ENCODE measurements at regions not wholly inside any gene's neighbourhood (a gene's known extent, or its start where the extent isn't known, plus 50 kb on each side); places are given as distances from the start of the nearest gene placed in this dataset.

DNA sequence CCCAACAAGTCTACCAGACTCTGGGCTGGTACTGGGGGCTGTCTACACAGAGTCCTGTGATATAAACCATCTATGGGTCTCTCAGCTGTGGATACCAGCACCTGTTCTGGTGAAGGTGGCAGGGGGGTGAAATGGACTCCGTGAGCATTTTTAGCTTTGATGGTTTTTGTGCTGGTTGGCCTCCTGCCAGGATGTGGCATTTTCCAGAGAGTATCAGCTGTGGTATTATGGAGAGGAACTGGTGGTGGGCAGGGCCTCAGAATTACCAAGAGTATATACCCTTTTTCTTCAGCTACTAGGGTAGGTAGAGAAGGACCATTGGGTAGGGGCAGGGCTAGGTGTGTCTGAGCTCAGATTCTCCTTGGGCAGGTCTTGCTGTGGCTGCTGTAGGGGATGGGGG, 1920.9 kb upstream of the PCDH20 start:
- no peak for DNase-seq
- H2BK12ac ChIP-seq (ENCODE audit: insufficient read length, low read depth, low read length), result no peak overlapping the region
- H2AFZ ChIP-seq (ENCODE audit: low read length), result no peak overlapping the region
- no peak overlapping the region for H2AK5ac ChIP-seq (ENCODE audit: insufficient read length, low read length)
- no peak overlapping the region for H4K8ac ChIP-seq (replicated peaks; ENCODE audit: insufficient read length, low read depth, low read length)
- no peak overlapping the region for H2BK120ac ChIP-seq (ENCODE audit: low read depth, low read length, poor library complexity, severe bottlenecking)
- no peaks in the 10 kb centered on the region for H4K20me1 ChIP-seq (ENCODE audit: control insufficient read depth, insufficient read depth, insufficient read length)
- no peak overlapping the region for H2BK20ac ChIP-seq (ENCODE audit: low read depth, low read length, poor library complexity, severe bottlenecking)
- no peaks in the 10 kb centered on the region for H3K4me1 Mint-ChIP-seq
- no peak overlapping the region for H3K4me3 Mint-ChIP-seq
- no peaks in the 10 kb centered on the region for H3K23me2 ChIP-seq (ENCODE audit: insufficient read length, low read depth, low read length, poor library complexity, severe bottlenecking)
- H4K5ac ChIP-seq (ENCODE audit: insufficient read length, low read depth, low read length), result no peak overlapping the region
- TF ChIP-seq, protein P1, sequence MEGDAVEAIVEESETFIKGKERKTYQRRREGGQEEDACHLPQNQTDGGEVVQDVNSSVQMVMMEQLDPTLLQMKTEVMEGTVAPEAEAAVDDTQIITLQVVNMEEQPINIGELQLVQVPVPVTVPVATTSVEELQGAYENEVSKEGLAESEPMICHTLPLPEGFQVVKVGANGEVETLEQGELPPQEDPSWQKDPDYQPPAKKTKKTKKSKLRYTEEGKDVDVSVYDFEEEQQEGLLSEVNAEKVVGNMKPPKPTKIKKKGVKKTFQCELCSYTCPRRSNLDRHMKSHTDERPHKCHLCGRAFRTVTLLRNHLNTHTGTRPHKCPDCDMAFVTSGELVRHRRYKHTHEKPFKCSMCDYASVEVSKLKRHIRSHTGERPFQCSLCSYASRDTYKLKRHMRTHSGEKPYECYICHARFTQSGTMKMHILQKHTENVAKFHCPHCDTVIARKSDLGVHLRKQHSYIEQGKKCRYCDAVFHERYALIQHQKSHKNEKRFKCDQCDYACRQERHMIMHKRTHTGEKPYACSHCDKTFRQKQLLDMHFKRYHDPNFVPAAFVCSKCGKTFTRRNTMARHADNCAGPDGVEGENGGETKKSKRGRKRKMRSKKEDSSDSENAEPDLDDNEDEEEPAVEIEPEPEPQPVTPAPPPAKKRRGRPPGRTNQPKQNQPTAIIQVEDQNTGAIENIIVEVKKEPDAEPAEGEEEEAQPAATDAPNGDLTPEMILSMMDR (conservative IDR thresholded peaks at IDR 0.05), result no peak
- H3K79me2 ChIP-seq (ENCODE audit: insufficient read depth, low read length), result no peaks in the 10 kb centered on the region
- no peak overlapping the region for H3K4ac ChIP-seq (ENCODE audit: low read depth, low read length)
- WGBS (ENCODE audit: extremely low coverage, insufficient read length, low lambda C conversion rate), result no CpG with 5 or more reads among the region's 1 CpG
- H3K4me2 ChIP-seq (ENCODE audit: insufficient read depth, insufficient read length, low read length), result no peak overlapping the region
- H3K36me3 Mint-ChIP-seq (ENCODE audit: insufficient read depth in 1 of 3, low read depth in 3 of 3), result no peaks in the 10 kb centered on the region
- peaks cover 0 to 3% of the 10 kb centered on the region in 2 experiments; a peak in 1 of 5 replicates for H3K9me3 Mint-ChIP-seq
- H3K14ac ChIP-seq (ENCODE audit: insufficient read depth, low read length), result no peak overlapping the region
- H3K56ac ChIP-seq (ENCODE audit: insufficient read length, low read depth, low read length), result no peak overlapping the region
- no peak overlapping the region for H3K23ac ChIP-seq (ENCODE audit: insufficient read length, low read depth, low read length)
- H3K27ac Mint-ChIP-seq, result no peak overlapping the region
- H3K18ac ChIP-seq (ENCODE audit: insufficient read length, low read depth, low read length), result no peak overlapping the region
- H3K79me1 ChIP-seq (ENCODE audit: insufficient read depth, low read depth, low read length, poor library complexity, severe bottlenecking), result no peaks in the 10 kb centered on the region
- no peaks in the 10 kb centered on the region for H3K9me3 ChIP-seq (ENCODE audit: control insufficient read depth, low read depth, low read length)
- no peaks in the 10 kb centered on the region for H3K27me3 Mint-ChIP-seq (ENCODE audit: low read depth)
- H4K91ac ChIP-seq (ENCODE audit: insufficient read length, low read depth, low read length), result no peak overlapping the region
- no peak overlapping the region for H2BK5ac ChIP-seq (ENCODE audit: insufficient read length, low read length)
- no peak overlapping the region for H3K27ac ChIP-seq (ENCODE audit: insufficient read length, low read depth, low read length)
- no peaks in the 10 kb centered on the region for H3K4me1 ChIP-seq (ENCODE audit: insufficient read depth, low read length)
- no peak overlapping the region for H3T11ph ChIP-seq (ENCODE audit: low read length)
- H2BK15ac ChIP-seq (ENCODE audit: low read depth, low read length), result no peak overlapping the region
- H3K27me3 ChIP-seq (ENCODE audit: insufficient read depth, low read length), result no peaks in the 10 kb centered on the region
- no peak overlapping the region for H3K9ac ChIP-seq (ENCODE audit: extremely low read depth, insufficient read length, low read length)
